NCI-H526 (cell line): ENCODE measurements at regions not wholly inside any gene's neighbourhood (a gene's known extent, or its start where the extent isn't known, plus 50 kb on each side); places are given as distances from the start of the nearest gene placed in this dataset.
A peak's percentile ranks its signal among the peaks of the same experiment; 100 is the strongest.

ENCODE experiments used
- DNase-seq, 2 experiments: peaks; one replicate each; lab custom pipeline; 2025; lab: John Stamatoyannopoulos, UW

DNA sequence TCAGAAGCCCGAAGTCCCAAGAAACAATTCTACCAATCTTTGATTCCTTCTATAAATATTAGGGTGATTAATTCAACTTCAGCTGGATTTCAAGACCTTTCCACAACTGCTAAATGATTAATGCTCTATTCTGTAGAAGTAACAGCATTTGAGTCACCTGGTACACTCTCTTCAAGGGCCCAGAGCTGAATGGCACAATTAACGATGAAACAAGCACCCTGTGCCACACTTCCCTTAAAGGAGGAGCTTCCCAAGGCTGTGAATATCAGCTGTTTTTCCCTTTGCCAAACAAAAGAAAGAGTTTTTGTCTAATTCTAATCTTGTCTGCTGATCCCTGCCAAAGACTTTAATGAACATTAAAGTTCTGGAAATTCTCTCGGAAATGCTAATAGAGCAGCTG is 56.0 kb downstream of the BOD1L2 start:
- DNase-seq = no peak

GRCh38 chr18:57205641-57206040 is 58.8 kb downstream of the BOD1L2 start:
- DNase-seq = no peak

GRCh38 chr18:57207124-57207916 is 60.4 kb downstream of the BOD1L2 start:
- DNase-seq = peak; percentile 27 to 62

GRCh38 chr18:57208047-57208446 is 61.2 kb downstream of the BOD1L2 start:
- no peak for DNase-seq

DNA sequence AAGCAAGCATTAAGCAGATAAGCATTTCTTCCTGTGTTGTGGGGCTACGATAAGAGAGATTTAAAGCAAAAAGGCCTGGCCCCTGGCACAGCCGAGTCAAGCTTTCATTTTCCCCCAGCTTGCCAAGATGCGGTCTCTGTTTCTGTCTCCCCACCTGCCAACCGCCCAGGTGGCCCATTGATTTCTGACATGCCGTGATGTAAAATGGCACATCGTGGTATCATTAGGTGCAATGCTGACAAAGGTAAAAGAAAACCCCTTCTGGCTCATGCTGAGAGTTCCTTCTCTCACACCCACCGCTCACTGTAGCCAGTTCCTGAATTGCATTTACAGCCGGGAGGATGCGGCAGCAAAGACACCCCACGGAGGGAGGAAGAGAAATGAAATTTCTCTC is 62.8 kb downstream of the BOD1L2 start:
- DNase-seq = no peak

GRCh38 chr18:57210107-57210715 is 63.3 kb downstream of the BOD1L2 start:
- no peak for DNase-seq

- DNase-seq = no peak
These were observed 64.0 kb downstream of the BOD1L2 start for GRCh38 chr18:57210716-57211411.

DNA sequence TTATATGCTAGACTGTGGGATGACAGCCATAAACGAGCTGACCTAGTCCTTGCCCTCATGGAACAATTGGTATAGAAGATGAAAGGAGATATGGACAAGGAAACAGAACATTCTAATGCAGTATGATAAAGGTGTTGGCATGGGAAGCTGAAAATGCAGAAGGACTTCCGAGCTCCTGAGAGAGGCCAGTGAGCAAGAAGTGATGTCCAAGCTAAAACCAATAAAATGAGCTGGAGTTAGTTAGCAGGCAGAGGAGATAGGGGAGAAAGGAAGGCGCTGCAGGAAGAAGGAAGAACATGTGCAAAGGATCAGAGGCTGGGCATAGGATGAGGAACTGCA is 64.5 kb downstream of the BOD1L2 start:
- DNase-seq = no peak

- no peak for DNase-seq
These were observed 64.9 kb downstream of the BOD1L2 start for GRCh38 chr18:57211776-57212175.

DNA sequence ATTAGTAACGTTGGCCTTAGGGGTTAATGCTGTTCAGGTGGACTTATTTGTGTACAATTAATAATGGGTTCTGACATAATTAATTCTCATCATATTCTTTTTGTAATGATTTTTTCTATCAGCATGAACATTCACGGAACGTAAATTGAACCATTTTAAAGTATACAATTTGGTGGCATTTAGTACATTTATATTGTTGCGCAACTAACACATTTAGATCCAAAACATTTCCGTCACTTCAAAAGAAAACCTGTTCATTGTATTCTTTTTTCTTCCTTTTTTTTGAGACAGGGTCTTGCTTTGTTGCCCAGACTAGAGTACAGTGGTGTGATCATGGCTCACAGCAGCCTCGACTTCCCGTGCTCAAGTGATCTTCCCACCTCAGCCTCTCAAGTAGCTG is 65.8 kb downstream of the BOD1L2 start:
- no peak for DNase-seq

GRCh38 chr18:57214976-57215375 is 68.1 kb downstream of the BOD1L2 start:
- DNase-seq = no peak

DNA sequence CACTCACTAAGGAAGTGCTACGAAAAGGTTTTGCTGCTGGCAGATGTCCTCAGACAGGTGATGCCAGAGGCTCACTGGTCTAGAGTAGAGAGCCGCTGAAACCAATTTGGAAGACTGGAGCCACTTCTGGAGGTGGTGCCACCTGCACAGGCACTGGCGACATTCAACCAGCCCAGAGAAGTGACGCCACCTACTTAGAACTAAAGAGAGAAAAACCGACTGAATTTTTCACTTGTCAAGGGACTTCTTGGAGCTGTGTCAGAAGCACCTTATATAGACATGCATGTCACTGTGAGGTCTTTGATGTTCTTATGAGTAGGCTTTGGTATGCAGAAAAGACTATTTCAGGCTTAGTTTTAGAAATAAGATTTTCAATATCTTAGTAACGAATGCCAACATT is 71.4 kb downstream of the BOD1L2 start:
- DNase-seq = no peak

- DNase-seq = peak; percentile 70 to 72
These were observed 73.1 kb downstream of the BOD1L2 start for GRCh38 chr18:57219964-57220363.

GRCh38 chr18:57220480-57220879 is 73.6 kb downstream of the BOD1L2 start:
- DNase-seq = peak in 1 of 2 experiments; percentile 38

GRCh38 chr18:57220930-57221483 is 74.1 kb downstream of the BOD1L2 start:
- DNase-seq = peak in 1 of 2 experiments; percentile 13

- no peak for DNase-seq
These were observed 76.4 kb downstream of the BOD1L2 start for GRCh38 chr18:57223144-57223870.

- peak in 1 of 2 experiments; percentile 19 for DNase-seq
These were observed 84.1 kb downstream of the BOD1L2 start for GRCh38 chr18:57230861-57231585.

DNA sequence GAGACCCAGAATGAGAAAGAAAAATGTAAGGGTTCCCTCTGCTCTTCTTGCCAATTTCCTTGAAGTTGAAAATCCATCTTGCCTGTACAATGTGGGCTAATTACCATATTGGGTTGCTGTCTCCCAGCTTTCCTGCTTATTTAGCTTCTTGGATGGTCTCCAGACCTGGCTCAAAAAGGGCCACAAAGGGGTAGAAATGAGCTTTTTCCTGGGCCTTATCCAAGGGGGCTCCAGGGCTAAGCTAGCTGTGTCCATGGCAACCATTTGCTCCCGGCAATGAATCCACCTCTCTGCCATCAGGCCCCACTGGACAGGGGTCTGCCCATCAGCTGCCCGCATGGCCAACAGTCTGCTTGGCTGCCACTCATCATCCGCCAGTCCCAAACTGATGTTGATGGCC is 85.0 kb downstream of the BOD1L2 start:
- no peak for DNase-seq

- DNase-seq = no peak
These were observed 87.5 kb downstream of the BOD1L2 start for GRCh38 chr18:57234346-57234745.

DNA sequence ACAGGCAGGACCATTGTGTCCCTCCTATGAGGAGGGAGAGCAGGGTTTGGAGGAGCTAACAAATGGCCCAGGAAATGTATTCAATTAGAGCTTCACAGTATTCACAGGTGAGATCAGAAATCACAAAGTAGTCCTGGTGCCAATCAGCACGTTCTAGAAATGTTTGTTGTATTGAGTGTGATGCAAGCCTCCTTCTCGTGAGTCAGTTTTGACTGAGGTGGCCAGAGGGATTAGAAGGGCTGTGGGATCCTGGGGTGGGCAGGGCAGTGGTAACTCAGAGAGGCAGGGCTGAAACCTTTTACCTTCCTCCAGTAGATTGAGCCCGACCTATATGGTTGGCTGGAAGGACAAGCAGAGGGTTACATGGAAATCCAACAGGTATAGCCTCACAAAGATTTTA is 95.0 kb downstream of the BOD1L2 start:
- DNase-seq = no peak

DNA sequence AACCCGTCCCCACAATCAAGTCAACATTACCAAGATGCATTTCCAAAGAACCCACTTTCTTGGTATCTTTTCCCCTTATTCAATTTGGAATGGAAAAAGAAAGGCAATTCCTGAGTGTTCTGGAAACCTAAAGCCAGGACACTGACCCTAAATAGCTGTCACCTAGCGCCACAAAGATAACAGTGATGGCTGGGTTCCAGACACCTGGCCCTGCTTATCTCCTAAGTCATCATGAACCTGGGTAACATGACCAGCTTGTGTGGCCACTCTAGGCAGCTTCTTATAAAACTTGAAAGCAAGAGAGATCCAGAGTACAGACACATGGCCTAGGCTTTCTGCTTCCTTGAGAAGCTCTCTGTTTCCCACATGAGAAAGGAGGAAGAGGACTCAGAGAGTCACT is 95.4 kb downstream of the BOD1L2 start:
- DNase-seq = no peak
